AG10803 (cell line): ENCODE measurements at regions not wholly inside any gene's neighbourhood (a gene's known extent, or its start where the extent isn't known, plus 50 kb on each side); places are given as distances from the start of the nearest gene placed in this dataset.

ENCODE experiments used
- DNase-seq: peaks from one replicate; pipeline ENCODE4 v3.0.0; 2010; ENCODE audit warnings: low read depth
- H3K4me3 ChIP-seq: 2 replicates; pipeline ENCODE4 v1.5.1; 2011; ENCODE audit warnings: mild to moderate bottlenecking, low read length, control low read depth
- CTCF ChIP-seq: conservative IDR thresholded peaks from 2 replicates; pipeline ENCODE4 v1.5.1; 2011; ENCODE audit warnings: mild to moderate bottlenecking, low read length, control low read depth, inconsistent platforms

GRCh38 chr20:24766143-24766527, 182.9 kb upstream of the CST7 start:
- TF ChIP-seq CTCF, result no peak
- no peak overlapping the region for H3K4me3 ChIP-seq
- no peak for DNase-seq

- no peak overlapping the region for H3K4me3 ChIP-seq
- no peak for DNase-seq
- no peak for TF ChIP-seq CTCF
Measured at GRCh38 chr20:24766826-24767622, 182.0 kb upstream of the CST7 start.

GRCh38 chr20:24767623-24768100, 181.4 kb upstream of the CST7 start:
- DNase-seq, result no peak
- H3K4me3 ChIP-seq, result no peak overlapping the region
- no peak for TF ChIP-seq CTCF

- no peak for TF ChIP-seq CTCF
- no peak for DNase-seq
- H3K4me3 ChIP-seq, result no peak overlapping the region
Measured at GRCh38 chr20:24768201-24768636, 180.8 kb upstream of the CST7 start.

- no peak overlapping the region for H3K4me3 ChIP-seq
- TF ChIP-seq CTCF, result no peak
- no peak for DNase-seq
Measured at GRCh38 chr20:24768713-24769601, 180.1 kb upstream of the CST7 start.

GRCh38 chr20:24769878-24770627, 179.0 kb upstream of the CST7 start:
- TF ChIP-seq CTCF, result no peak
- DNase-seq, result no peak
- no peak overlapping the region for H3K4me3 ChIP-seq
